A673 (cell line): ENCODE measurements at regions not wholly inside any gene's neighbourhood (a gene's known extent, or its start where the extent isn't known, plus 50 kb on each side); places are given as distances from the start of the nearest gene placed in this dataset.

ENCODE experiments used
- BruUV-seq: library from RNA; stranded (reverse); fragments of 400-500 nt; replicated peaks from 2 replicates; lab custom pipeline; 2021; lab: Mats Ljungman, UMichigan
- CTCF ChIA-PET: fragments of 300-600 bp; sonication (Branson Sonifier 250); formaldehyde crosslinking; loops from one replicate; lab custom pipeline; 2022; ENCODE audit warnings: antibody characterized with exemption; lab: Charles Lee
- POLR2A ChIA-PET: fragments of 300-600 bp; sonication (Branson Sonifier 250); formaldehyde crosslinking; loops from one replicate; lab custom pipeline; 2022; ENCODE audit warnings: antibody characterized with exemption; ENCODE audit not compliant: low non-redundant PET; lab: Charles Lee
- DNase-seq: peaks from one replicate; pipeline ENCODE4 v3.0.0-alpha.2; 2015; ENCODE audit warnings: low spot score
- H3K27ac ChIP-seq: fragments of 200-600 bp; sonication (generic); 2 replicates; pipeline ENCODE4 v1.5.1; 2016; ENCODE audit warnings: mixed run types, low read depth, mild to moderate bottlenecking, mixed read lengths, antibody characterized with exemption, low read length; ENCODE audit not compliant: poor library complexity, severe bottlenecking
- H3K27me3 ChIP-seq: fragments of 200-600 bp; sonication (generic); replicated peaks from 2 replicates; pipeline ENCODE4 v1.6.1; 2017; ENCODE audit warnings: mixed run types, low read depth, mild to moderate bottlenecking, mixed read lengths, antibody characterized with exemption, low read length; ENCODE audit not compliant: insufficient read depth, poor library complexity
- H3K36me3 ChIP-seq: fragments of 200-600 bp; sonication (generic); 2 replicates; pipeline ENCODE4 v1.6.1; 2016; ENCODE audit warnings: mixed run types, mild to moderate bottlenecking, mixed read lengths, antibody characterized with exemption, low read length; ENCODE audit not compliant: insufficient read depth, poor library complexity, severe bottlenecking
- H3K4me1 ChIP-seq: fragments of 200-600 bp; sonication (generic); 2 replicates; pipeline ENCODE4 v1.6.1; 2017; ENCODE audit warnings: mixed run types, mild to moderate bottlenecking, mixed read lengths, antibody characterized with exemption, low read length; ENCODE audit not compliant: insufficient read depth, poor library complexity, severe bottlenecking
- H3K4me3 ChIP-seq: fragments of 200-600 bp; sonication (generic); 2 replicates; pipeline ENCODE4 v1.5.1; 2016; ENCODE audit warnings: low read depth, mixed run types, mild to moderate bottlenecking, mixed read lengths, low read length; ENCODE audit not compliant: poor library complexity, severe bottlenecking
- H3K9me3 ChIP-seq: fragments of 200-600 bp; sonication (generic); 2 replicates; pipeline ENCODE4 v1.6.1; 2016; ENCODE audit warnings: mixed run types, low read depth, mild to moderate bottlenecking, mixed read lengths, antibody characterized with exemption, low read length; ENCODE audit not compliant: poor library complexity, severe bottlenecking
- CTCF ChIP-seq: fragments of 300-800, 200-600 bp; sonication (generic); conservative IDR thresholded peaks from 2 replicates; pipeline ENCODE4 v1.5.1; 2017; ENCODE audit warnings: low read depth, mild to moderate bottlenecking, antibody characterized with exemption, low read length, moderate library complexity, mixed read lengths
- EZH2 ChIP-seq: fragments of 200-600 bp; sonication (generic); IDR thresholded peaks from 2 replicates; pipeline ENCODE4 v1.6.1; 2017; ENCODE audit warnings: borderline replicate concordance, low read depth, mild to moderate bottlenecking, mixed read lengths, antibody characterized with exemption, low read length; ENCODE audit not compliant: poor library complexity, severe bottlenecking
- intact Hi-C: fragments of 100-400 bp; cut with micrococcal nuclease; formaldehyde crosslinking; loops from one replicate; pipeline ENCODE4 v1.10.0; 2022; ENCODE audit not compliant: unreplicated experiment

GRCh38 chr18:39806525-39806924, 2148.5 kb upstream of the PIK3C3 start:
- DNase-seq = peak; percentile 49
- POLR2A ChIA-PET = no interaction called here
- no TSS peak for BruUV-seq
- TF ChIP-seq EZH2 = no peak
- no peak for TF ChIP-seq CTCF
- intact Hi-C loops = no loop called here
- Histone ChIP-seq H3K9me3 (peaks cover 9% of the 10 kb centered on the region), H3K27ac (no peak overlapping the region), H3K4me3 (no peak overlapping the region), H3K27me3 (no peaks in the 10 kb centered on the region), H3K4me1 (no peaks in the 10 kb centered on the region), H3K36me3 (no peaks in the 10 kb centered on the region)
- CTCF ChIA-PET = no interaction called here

GRCh38 chr18:39805218-39805617, 2149.8 kb upstream of the PIK3C3 start:
- TF ChIP-seq EZH2 (no peak), CTCF (no peak)
- no peak for DNase-seq
- H3K4me3 ChIP-seq = no peak overlapping the region
- no peak overlapping the region for H3K27ac ChIP-seq
- BruUV-seq = no TSS peak
- POLR2A ChIA-PET = no interaction called here
- H3K4me1 ChIP-seq = no peaks in the 10 kb centered on the region
- H3K27me3 ChIP-seq = no peaks in the 10 kb centered on the region
- peaks cover 13% of the 10 kb centered on the region for H3K9me3 ChIP-seq
- CTCF ChIA-PET = no interaction called here
- intact Hi-C loops = no loop called here
- H3K36me3 ChIP-seq = no peaks in the 10 kb centered on the region

GRCh38 chr18:39802648-39803229, 2152.3 kb upstream of the PIK3C3 start:
- CTCF ChIA-PET = no interaction called here
- H3K9me3 ChIP-seq = peaks cover 13% of the 10 kb centered on the region

More at GRCh38 chr18:39802648-39803229, 2152.3 kb upstream of the PIK3C3 start:
- Histone ChIP-seq H3K36me3 (no peaks in the 10 kb centered on the region), H3K4me1 (no peaks in the 10 kb centered on the region), H3K27me3 (no peaks in the 10 kb centered on the region), H3K4me3 (no peak overlapping the region), H3K27ac (no peak overlapping the region)
- DNase-seq = no peak
- no TSS peak for BruUV-seq
- POLR2A ChIA-PET = no interaction called here
- TF ChIP-seq CTCF (no peak), EZH2 (no peak)
- intact Hi-C loops = no loop called here
